ENCODE measurements at regions not wholly inside any gene's neighbourhood (a gene's known extent, or its start where the extent isn't known, plus 50 kb on each side); places are given as distances from the start of the nearest gene placed in this dataset.

DNA sequence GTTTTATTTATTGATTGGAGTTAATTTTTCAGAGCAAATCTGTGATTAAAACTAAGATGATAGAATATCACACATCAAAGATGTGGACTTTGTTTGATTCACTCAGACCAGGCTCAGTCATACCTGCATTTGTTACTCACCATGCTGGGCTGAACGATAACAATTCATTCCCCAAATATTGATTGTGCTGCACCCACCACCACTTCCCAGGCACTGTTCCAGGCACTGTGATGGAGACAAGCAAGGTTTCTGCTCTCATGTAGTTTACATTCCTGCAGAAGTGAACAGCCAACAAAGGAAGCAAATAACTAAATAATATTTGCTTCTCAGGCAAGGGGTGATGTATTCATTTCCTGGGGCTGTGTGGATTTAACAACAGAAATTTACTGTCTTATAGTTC lies 428.3 kb downstream of the DNAH5 start:
- H3K4me3 ChIP-seq (ENCODE audit: low read depth in 1 of 3, low read length in 3 of 3), result no peak overlapping the region
- H3K36me3 ChIP-seq (ENCODE audit: control insufficient read depth in 3 of 3, insufficient read depth in 2 of 3, low read depth in 1 of 3, low read length in 3 of 3), result no peaks in the 10 kb centered on the region
- no peaks in the 10 kb centered on the region for H3K9me3 ChIP-seq (ENCODE audit: control insufficient read depth in 2 of 2, insufficient read depth in 1 of 2, low read depth in 1 of 2, low read length in 1 of 2)
- H3K27ac ChIP-seq (ENCODE audit: low read depth in 1 of 3, low read length in 2 of 3), result no peak overlapping the region
- no peaks in the 10 kb centered on the region for H3K4me1 ChIP-seq (ENCODE audit: control insufficient read depth in 3 of 3, insufficient read depth in 2 of 3, low read depth in 1 of 3, low read length in 2 of 3)
- DNase-seq, result no peak
- no peak for FAIRE-seq
- WGBS, 3 donors, result 18 to 59% (median 31%) methylated on average over 1 of the region's 1 CpG
- H3K27me3 ChIP-seq (ENCODE audit: control insufficient read depth in 3 of 3, insufficient read depth in 3 of 3, low read length in 3 of 3), result no peaks in the 10 kb centered on the region

- Histone ChIP-seq H3K27me3 (ENCODE audit: control insufficient read depth in 3 of 3, insufficient read depth in 3 of 3, low read length in 3 of 3) (no peaks in the 10 kb centered on the region), H3K4me3 (ENCODE audit: low read depth in 1 of 3, low read length in 3 of 3) (no peak overlapping the region), H3K4me1 (ENCODE audit: control insufficient read depth in 3 of 3, insufficient read depth in 2 of 3, low read depth in 1 of 3, low read length in 2 of 3) (no peaks in the 10 kb centered on the region), H3K27ac (ENCODE audit: low read depth in 1 of 3, low read length in 2 of 3) (no peak overlapping the region), H3K9me3 (ENCODE audit: control insufficient read depth in 2 of 2, insufficient read depth in 1 of 2, low read depth in 1 of 2, low read length in 1 of 2) (no peaks in the 10 kb centered on the region), H3K36me3 (ENCODE audit: control insufficient read depth in 3 of 3, insufficient read depth in 2 of 3, low read depth in 1 of 3, low read length in 3 of 3) (no peaks in the 10 kb centered on the region)
- DNase-seq (no peak), FAIRE-seq (no peak)
- 67 to 80% (median 77%) methylated on average over 2 of the region's 2 CpGs for WGBS, 3 donors
These were observed 433.0 kb downstream of the DNAH5 start for GRCh38 chr5:13511442-13511841.

DNA sequence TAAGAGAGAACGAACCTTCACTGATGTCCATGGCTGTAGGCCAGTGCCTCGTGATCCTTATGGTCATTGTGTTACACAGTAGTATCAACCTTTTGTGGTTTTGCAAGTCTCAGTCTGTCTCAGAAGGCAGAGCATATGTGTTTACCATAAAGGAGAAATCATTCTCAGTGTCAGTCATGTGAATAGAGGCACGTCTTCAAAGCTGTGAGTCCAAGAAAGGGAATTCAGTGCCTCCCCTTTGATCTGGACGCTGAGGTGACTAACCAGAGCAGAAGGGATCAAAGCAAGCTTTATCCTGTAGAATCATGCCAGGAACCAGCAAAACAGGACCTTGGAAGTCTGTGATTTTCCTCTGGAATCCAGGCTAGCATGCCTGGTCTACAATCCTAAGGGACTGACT lies 433.9 kb downstream of the DNAH5 start:
- FAIRE-seq (no peak), DNase-seq (no peak)
- H3K4me3 ChIP-seq (ENCODE audit: low read depth in 1 of 3, low read length in 3 of 3), result no peak overlapping the region
- H3K27me3 ChIP-seq (ENCODE audit: control insufficient read depth in 3 of 3, insufficient read depth in 3 of 3, low read length in 3 of 3), result no peaks in the 10 kb centered on the region
- 55 to 66% (median 58%) methylated on average over 4 of the region's 4 CpGs for WGBS, 3 donors
- H3K9me3 ChIP-seq (ENCODE audit: control insufficient read depth in 2 of 2, insufficient read depth in 1 of 2, low read depth in 1 of 2, low read length in 1 of 2), result no peaks in the 10 kb centered on the region
- no peaks in the 10 kb centered on the region for H3K36me3 ChIP-seq (ENCODE audit: control insufficient read depth in 3 of 3, insufficient read depth in 2 of 3, low read depth in 1 of 3, low read length in 3 of 3)
- no peak overlapping the region for H3K27ac ChIP-seq (ENCODE audit: low read depth in 1 of 3, low read length in 2 of 3)
- no peaks in the 10 kb centered on the region for H3K4me1 ChIP-seq (ENCODE audit: control insufficient read depth in 3 of 3, insufficient read depth in 2 of 3, low read depth in 1 of 3, low read length in 2 of 3)

- Histone ChIP-seq H3K27me3 (ENCODE audit: control insufficient read depth in 3 of 3, insufficient read depth in 3 of 3, low read length in 3 of 3) (no peaks in the 10 kb centered on the region), H3K27ac (ENCODE audit: low read depth in 1 of 3, low read length in 2 of 3) (no peak overlapping the region), H3K36me3 (ENCODE audit: control insufficient read depth in 3 of 3, insufficient read depth in 2 of 3, low read depth in 1 of 3, low read length in 3 of 3) (no peaks in the 10 kb centered on the region), H3K4me3 (ENCODE audit: low read depth in 1 of 3, low read length in 3 of 3) (no peak overlapping the region), H3K9me3 (ENCODE audit: control insufficient read depth in 2 of 2, insufficient read depth in 1 of 2, low read depth in 1 of 2, low read length in 1 of 2) (no peaks in the 10 kb centered on the region), H3K4me1 (ENCODE audit: control insufficient read depth in 3 of 3, insufficient read depth in 2 of 3, low read depth in 1 of 3, low read length in 2 of 3) (no peaks in the 10 kb centered on the region)
- DNase-seq (peak in 1 of 2 donors; percentile 23), FAIRE-seq (no peak)
- WGBS, 3 donors, result 31 to 68% (median 50%) methylated on average over 2 of the region's 2 CpGs
These were observed 435.9 kb downstream of the DNAH5 start for GRCh38 chr5:13508559-13508958.

DNA sequence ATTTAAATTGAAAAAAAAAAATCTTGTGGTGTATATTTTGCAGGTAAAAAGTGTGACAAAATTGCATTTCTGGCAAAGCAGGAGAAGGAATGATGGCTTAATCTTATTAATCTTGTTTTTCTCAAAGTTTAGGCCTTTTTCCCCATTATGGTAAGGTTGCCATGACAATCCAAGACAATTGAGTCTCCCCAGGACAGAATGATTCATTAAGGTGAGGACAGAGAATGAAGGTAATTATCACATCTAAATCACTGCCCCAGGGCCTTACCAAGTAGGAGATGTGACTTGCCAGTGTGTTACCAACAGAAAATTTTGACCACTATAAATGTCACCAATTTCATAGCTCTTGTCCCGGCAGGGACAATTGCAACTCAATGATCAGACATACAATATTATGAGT lies 439.2 kb downstream of the DNAH5 start:
- no peaks in the 10 kb centered on the region for H3K36me3 ChIP-seq (ENCODE audit: control insufficient read depth in 3 of 3, insufficient read depth in 2 of 3, low read depth in 1 of 3, low read length in 3 of 3)
- no peaks in the 10 kb centered on the region for H3K4me1 ChIP-seq (ENCODE audit: control insufficient read depth in 3 of 3, insufficient read depth in 2 of 3, low read depth in 1 of 3, low read length in 2 of 3)
- H3K9me3 ChIP-seq (ENCODE audit: control insufficient read depth in 2 of 2, insufficient read depth in 1 of 2, low read depth in 1 of 2, low read length in 1 of 2), result peaks cover 0 to 4% of the 10 kb centered on the region in 2 donors
- no peak overlapping the region for H3K4me3 ChIP-seq (ENCODE audit: low read depth in 1 of 3, low read length in 3 of 3)
- no peaks in the 10 kb centered on the region for H3K27me3 ChIP-seq (ENCODE audit: control insufficient read depth in 3 of 3, insufficient read depth in 3 of 3, low read length in 3 of 3)
- WGBS, 3 donors, result 91 to 94% (median 92%) methylated on average over 1 of the region's 1 CpG
- no peak overlapping the region for H3K27ac ChIP-seq (ENCODE audit: low read depth in 1 of 3, low read length in 2 of 3)
- FAIRE-seq (no peak), DNase-seq (no peak)

- DNase-seq, result no peak
- H3K27me3 ChIP-seq (ENCODE audit: control insufficient read depth in 3 of 3, insufficient read depth in 3 of 3, low read length in 3 of 3), result no peaks in the 10 kb centered on the region
- 69 to 70% (median 69%) methylated on average over 2 of the region's 2 CpGs for WGBS, 3 donors
- FAIRE-seq, result no peak
- no peak overlapping the region for H3K27ac ChIP-seq (ENCODE audit: low read depth in 1 of 3, low read length in 2 of 3)
- no peaks in the 10 kb centered on the region for H3K4me1 ChIP-seq (ENCODE audit: control insufficient read depth in 3 of 3, insufficient read depth in 2 of 3, low read depth in 1 of 3, low read length in 2 of 3)
- no peak overlapping the region for H3K4me3 ChIP-seq (ENCODE audit: low read depth in 1 of 3, low read length in 3 of 3)
- H3K36me3 ChIP-seq (ENCODE audit: control insufficient read depth in 3 of 3, insufficient read depth in 2 of 3, low read depth in 1 of 3, low read length in 3 of 3), result no peaks in the 10 kb centered on the region
- peaks cover 0 to 4% of the 10 kb centered on the region in 2 donors for H3K9me3 ChIP-seq (ENCODE audit: control insufficient read depth in 2 of 2, insufficient read depth in 1 of 2, low read depth in 1 of 2, low read length in 1 of 2)
These were observed 441.5 kb downstream of the DNAH5 start for GRCh38 chr5:13503017-13503416.

GRCh38 chr5:13501176-13501575 lies 443.3 kb downstream of the DNAH5 start:
- Histone ChIP-seq H3K27me3 (ENCODE audit: control insufficient read depth in 3 of 3, insufficient read depth in 3 of 3, low read length in 3 of 3) (no peaks in the 10 kb centered on the region), H3K36me3 (ENCODE audit: control insufficient read depth in 3 of 3, insufficient read depth in 2 of 3, low read depth in 1 of 3, low read length in 3 of 3) (no peaks in the 10 kb centered on the region), H3K9me3 (ENCODE audit: control insufficient read depth in 2 of 2, insufficient read depth in 1 of 2, low read depth in 1 of 2, low read length in 1 of 2) (peaks cover 0 to 4% of the 10 kb centered on the region in 2 donors), H3K4me3 (ENCODE audit: low read depth in 1 of 3, low read length in 3 of 3) (no peak overlapping the region), H3K4me1 (ENCODE audit: control insufficient read depth in 3 of 3, insufficient read depth in 2 of 3, low read depth in 1 of 3, low read length in 2 of 3) (no peaks in the 10 kb centered on the region), H3K27ac (ENCODE audit: low read depth in 1 of 3, low read length in 2 of 3) (no peak overlapping the region)
- peak in 1 of 2 donors; percentile 16 for DNase-seq
- 43 to 63% (median 63%) methylated on average over 3 of the region's 3 CpGs for WGBS, 3 donors
- no peak for FAIRE-seq

DNA sequence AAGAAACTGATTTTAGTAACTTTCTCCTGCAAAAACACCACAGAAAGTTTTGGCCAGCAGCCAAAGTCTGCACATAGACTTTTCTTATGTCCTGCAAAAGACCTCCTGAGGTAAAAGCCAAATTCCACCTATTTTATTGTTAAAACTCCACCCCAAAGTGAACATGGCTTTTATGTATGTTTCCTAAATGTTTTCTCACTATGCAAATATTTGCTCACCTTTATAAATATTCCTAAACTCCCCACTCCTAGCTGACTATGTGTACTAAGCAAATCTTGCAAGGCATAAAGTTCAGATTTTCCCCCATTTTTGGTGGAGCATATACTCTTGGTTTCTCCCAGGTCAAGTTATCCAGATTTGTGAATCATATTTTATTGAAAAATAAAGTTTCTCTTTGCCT lies 446.2 kb downstream of the DNAH5 start:
- FAIRE-seq (no peak), DNase-seq (no peak)
- Histone ChIP-seq H3K36me3 (ENCODE audit: control insufficient read depth in 3 of 3, insufficient read depth in 2 of 3, low read depth in 1 of 3, low read length in 3 of 3) (no peaks in the 10 kb centered on the region), H3K27me3 (ENCODE audit: control insufficient read depth in 3 of 3, insufficient read depth in 3 of 3, low read length in 3 of 3) (no peaks in the 10 kb centered on the region), H3K4me1 (ENCODE audit: control insufficient read depth in 3 of 3, insufficient read depth in 2 of 3, low read depth in 1 of 3, low read length in 2 of 3) (no peaks in the 10 kb centered on the region), H3K4me3 (ENCODE audit: low read depth in 1 of 3, low read length in 3 of 3) (no peak overlapping the region), H3K9me3 (ENCODE audit: control insufficient read depth in 2 of 2, insufficient read depth in 1 of 2, low read depth in 1 of 2, low read length in 1 of 2) (peaks cover 0 to 6% of the 10 kb centered on the region in 2 donors), H3K27ac (ENCODE audit: low read depth in 1 of 3, low read length in 2 of 3) (no peak overlapping the region)

GRCh38 chr5:13488254-13488931 lies 456.1 kb downstream of the DNAH5 start:
- DNase-seq (no peak), FAIRE-seq (no peak)
- Histone ChIP-seq H3K4me3 (ENCODE audit: low read depth in 1 of 3, low read length in 3 of 3) (no peak overlapping the region), H3K27me3 (ENCODE audit: control insufficient read depth in 3 of 3, insufficient read depth in 3 of 3, low read length in 3 of 3) (no peaks in the 10 kb centered on the region), H3K9me3 (ENCODE audit: control insufficient read depth in 2 of 2, insufficient read depth in 1 of 2, low read depth in 1 of 2, low read length in 1 of 2) (no peaks in the 10 kb centered on the region), H3K36me3 (ENCODE audit: control insufficient read depth in 3 of 3, insufficient read depth in 2 of 3, low read depth in 1 of 3, low read length in 3 of 3) (no peaks in the 10 kb centered on the region), H3K4me1 (ENCODE audit: control insufficient read depth in 3 of 3, insufficient read depth in 2 of 3, low read depth in 1 of 3, low read length in 2 of 3) (no peaks in the 10 kb centered on the region), H3K27ac (ENCODE audit: low read depth in 1 of 3, low read length in 2 of 3) (no peak overlapping the region)
- WGBS, 3 donors, result 57 to 72% (median 65%) methylated on average over 8 of the region's 8 CpGs

Data from small intestine (tissue), 7 donors.